ENCODE measurements at regions not wholly inside any gene's neighbourhood (a gene's known extent, or its start where the extent isn't known, plus 50 kb on each side); places are given as distances from the start of the nearest gene placed in this dataset.

DNA sequence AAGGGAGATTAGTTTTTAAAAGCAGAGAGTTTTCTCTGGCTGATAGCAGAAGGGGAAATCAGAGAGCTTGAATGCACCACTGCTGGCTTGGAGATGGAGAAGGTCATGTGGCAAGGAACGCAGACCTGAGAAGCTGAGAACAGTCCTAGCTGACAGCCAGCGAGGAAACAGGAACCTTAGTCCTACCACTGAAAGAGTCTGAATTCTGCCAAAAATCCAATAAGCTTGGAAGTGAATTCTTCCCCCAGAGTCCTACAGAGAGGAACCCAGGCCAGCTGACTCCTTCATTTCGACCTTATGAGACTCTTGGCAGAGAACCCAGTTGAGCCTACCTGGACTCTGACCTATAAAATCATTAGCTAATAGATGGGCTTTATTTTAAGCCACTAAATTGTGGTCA lies 371.9 kb upstream of the TNP1 start:
- TF ChIP-seq, protein P1, sequence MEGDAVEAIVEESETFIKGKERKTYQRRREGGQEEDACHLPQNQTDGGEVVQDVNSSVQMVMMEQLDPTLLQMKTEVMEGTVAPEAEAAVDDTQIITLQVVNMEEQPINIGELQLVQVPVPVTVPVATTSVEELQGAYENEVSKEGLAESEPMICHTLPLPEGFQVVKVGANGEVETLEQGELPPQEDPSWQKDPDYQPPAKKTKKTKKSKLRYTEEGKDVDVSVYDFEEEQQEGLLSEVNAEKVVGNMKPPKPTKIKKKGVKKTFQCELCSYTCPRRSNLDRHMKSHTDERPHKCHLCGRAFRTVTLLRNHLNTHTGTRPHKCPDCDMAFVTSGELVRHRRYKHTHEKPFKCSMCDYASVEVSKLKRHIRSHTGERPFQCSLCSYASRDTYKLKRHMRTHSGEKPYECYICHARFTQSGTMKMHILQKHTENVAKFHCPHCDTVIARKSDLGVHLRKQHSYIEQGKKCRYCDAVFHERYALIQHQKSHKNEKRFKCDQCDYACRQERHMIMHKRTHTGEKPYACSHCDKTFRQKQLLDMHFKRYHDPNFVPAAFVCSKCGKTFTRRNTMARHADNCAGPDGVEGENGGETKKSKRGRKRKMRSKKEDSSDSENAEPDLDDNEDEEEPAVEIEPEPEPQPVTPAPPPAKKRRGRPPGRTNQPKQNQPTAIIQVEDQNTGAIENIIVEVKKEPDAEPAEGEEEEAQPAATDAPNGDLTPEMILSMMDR (IDR thresholded peaks at IDR 0.05; ENCODE audit: low read depth, low read length, poor library complexity, severe bottlenecking): no peak
- no peak for TF ChIP-seq EZH2phosphoT487 (IDR thresholded peaks at IDR 0.05; ENCODE audit: borderline replicate concordance, low read length)

Measured in DOHH2 (cell line).